A172 (cell line): ENCODE measurements at regions not wholly inside any gene's neighbourhood (a gene's known extent, or its start where the extent isn't known, plus 50 kb on each side); places are given as distances from the start of the nearest gene placed in this dataset.
"Not testable (repeated sequence)": the region's sequence is repeated elsewhere in the genome, so short reads cannot be mapped to it uniquely, and the experiment has no call there.

ENCODE experiments used
- DNase-seq: peaks from one replicate; pipeline ENCODE4 v3.0.0-alpha.2; 2015; ENCODE audit warnings: low spot score

DNA sequence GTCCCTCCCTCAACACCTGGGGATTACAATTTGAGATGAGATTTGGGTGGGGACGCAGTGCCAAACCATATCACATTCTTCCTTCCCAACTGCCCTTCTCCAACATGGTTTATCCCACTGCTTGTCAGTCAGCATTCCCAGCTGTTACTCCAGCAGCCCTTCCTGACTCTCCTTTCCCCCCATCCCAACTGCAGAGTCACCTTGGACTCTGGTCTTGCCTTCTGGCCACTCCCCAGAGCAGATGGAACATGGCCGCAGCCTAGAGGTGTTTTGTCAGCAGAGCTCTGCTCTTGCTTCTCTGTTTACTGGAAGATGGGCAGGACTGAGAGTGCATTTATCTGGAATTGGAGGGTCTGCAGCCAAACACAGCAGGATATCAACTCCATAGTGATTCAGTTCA lies 51.2 kb upstream of the MEX3C start:
- DNase-seq = no peak

DNA sequence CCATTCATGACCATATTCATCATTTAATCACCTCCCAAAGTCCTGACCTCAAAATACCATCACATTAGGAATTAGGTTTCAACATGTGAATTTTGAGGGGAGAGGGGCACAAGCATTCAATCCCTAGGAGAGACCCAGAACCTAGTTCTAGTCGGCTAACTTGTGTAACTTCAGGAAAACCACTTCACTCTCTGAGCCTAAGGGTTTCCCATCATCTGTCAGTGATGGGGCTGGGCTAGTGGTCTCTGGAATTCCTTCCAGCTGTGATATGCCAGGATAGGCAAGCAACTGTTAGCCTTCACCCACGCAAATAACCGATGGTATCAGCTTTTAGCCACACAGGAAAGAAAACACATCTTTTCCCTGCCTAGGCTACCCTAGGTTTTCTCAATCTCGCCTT lies 52.5 kb upstream of the MEX3C start:
- DNase-seq = no peak

DNA sequence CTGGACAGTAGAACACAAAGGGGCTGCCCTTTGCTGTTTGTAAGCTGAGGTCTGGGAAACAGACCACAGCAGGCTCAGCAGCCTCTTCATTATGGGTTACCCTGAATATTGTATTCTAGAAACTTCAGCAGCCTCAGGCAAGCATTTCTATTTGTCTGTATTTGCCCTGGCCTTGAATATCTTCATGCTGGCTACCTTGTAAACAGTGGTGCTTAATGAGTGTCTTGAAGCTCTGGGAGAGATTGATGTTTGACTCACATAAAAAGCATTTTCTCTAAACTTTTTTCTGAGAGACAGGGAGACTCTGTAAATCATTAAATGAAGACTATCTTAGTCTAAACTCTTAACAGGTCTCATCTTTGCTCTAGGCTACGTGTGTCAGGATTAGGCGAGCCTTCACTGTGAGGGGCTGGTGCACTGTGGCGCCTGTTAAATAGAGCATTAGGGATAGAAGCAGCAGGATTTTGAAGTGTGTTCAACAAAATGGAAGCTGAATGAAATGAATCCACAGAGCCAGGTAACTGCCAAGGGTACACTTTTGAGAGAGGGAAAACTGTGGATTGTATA lies 53.1 kb upstream of the MEX3C start:
- no peak for DNase-seq

DNA sequence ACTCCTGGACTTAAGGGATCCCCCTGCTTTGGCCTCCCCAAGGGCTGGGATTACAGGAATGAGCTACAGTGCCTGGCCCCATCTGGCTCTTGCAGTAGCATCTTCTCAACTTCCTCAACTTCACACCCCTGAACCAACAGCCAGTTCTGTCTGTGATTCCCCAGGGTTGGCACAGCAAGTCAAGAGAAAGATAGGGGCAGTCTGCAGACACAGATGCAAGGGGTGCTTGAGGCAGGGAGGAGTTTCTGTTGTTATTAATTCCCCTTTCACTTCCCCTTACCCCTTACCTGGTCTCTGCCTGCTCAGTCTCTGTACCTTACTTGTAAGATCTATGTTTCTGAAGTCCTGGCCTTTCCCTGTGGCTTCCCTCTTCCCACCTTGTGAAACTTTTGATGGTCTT lies 54.1 kb upstream of the MEX3C start:
- no peak for DNase-seq

DNA sequence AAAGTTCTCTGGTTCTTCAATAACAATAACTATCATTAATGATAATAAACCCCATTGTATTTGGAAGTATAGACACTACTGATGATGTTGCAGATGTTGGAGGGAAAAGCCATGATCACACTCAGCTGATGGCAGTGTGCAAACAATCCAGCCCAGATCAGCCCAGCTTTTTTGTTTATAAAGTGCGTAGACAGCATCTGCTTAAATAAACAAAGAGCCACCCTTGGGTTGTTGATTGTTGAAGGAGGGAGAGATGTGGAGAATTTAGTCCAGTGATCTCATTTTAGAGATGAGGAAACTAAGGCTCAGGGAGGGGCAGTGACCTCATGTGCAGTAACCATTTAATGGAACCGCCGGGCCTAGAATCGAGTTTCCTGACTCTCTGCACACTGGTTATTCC lies 56.0 kb upstream of the MEX3C start:
- DNase-seq = no peak

DNA sequence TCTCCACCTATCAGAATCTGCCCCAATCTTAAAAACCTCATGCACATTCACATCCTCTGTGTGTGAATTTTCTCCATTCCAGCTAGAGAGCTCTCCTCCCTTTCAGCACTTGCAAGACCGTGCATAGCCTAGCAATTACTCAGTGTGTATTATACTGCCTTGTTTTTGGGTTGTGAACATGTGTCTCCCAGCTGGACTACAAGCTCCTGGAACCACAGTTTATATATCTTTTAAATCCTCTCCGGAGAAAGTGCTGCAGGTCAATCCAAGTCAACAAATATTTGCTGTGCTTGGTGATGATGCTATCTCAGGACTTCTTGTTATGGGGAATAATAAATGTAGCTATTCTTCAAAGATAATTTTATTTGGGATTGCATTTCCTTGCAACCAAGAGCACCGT lies 58.2 kb upstream of the MEX3C start:
- no peak for DNase-seq

DNA sequence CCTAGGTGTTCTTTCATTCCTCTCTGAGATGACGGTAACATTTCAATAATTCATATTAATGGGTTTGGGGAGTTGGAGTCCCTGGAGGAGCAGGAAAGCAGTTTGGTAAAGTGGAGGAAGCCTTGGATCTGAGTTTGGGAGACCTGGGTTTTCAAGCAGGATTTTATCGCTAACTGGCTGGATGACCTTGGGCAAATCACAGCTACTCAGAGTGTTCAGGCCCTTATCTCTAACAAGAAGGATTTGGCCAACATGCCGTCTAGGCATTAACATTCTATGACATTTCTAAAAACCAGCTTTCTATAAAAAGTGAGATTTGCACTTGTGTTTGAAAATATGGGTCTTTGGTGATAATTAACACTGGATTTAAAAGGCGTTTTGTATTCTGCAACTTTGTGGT lies 59.7 kb upstream of the MEX3C start:
- DNase-seq = no peak

DNA sequence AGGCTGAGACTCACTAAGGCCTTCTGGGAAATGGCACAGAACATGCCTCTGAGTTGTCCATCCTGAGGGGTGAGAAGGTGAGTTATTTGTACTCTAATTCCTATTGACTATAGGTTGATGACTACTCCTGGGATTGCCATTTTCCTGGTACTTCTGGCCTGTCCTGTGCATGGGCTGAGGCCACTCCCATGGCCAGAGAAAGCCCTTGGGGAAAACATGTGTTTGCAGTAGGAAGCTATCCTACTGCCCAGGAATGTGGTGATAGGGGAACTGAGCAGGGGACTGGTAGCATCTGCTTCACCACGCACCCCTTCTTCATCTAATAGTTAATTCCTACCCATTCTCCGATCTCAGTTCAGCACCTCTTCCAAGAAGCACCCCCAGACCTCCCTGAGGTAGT lies 62.6 kb upstream of the MEX3C start:
- no peak for DNase-seq

DNA sequence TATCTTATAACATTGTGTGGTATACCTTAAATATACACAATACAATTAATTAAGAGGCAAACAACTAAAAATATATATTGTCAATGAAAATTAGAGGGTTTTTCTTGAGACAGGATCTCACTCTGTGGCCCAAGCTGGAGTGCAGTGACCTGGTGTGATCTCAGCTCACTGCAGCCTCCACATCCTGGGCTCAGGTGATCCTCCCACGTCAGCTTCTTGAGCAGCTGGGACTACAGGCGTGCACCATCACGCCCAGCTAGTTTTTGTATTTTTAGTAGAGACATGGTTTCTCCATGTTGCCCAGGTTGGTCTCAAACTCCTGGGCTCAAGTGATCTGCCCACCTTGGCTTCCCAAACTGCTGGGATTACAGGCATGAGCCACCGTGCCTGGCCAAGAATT lies 68.6 kb upstream of the MEX3C start:
- DNase-seq = not testable (repeated sequence)

DNA sequence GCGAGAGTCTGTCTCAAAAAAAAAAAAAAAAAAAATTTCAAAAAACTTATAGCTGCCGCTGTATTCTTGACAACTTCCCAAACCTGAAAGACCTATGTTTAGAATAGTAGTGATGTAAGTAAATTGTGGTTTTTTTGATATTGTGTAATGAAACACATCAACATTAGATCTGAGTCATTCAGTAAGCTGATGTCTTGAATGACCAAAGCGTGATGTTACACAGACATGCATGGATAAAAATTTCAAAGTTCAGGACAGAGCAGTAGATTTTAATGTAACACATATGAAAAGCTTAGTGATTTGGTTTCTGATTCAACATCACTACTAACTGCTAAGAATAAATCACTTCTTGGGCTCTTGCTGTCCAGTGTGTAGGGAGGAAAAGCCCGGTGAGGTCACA lies 69.3 kb upstream of the MEX3C start:
- DNase-seq = peak; percentile 1

DNA sequence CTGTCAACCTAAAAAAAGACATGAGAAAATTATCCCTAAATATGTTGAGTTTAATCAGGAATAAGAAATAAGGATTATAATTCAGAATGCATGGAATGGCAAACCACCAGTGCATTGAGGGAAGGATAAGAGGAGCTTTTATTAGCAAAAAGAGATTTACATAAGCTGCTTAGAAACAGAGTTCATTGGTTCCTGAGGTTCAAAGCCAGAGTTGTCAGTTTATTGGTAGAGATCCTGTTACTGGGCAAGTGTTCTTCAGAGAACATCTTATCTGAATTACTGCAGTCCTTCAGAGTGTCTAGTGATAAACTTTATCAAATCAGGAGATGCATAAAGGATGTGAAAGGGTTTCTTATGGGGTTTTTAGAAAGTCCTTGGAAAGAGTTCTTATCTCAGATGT lies 76.0 kb upstream of the MEX3C start:
- no peak for DNase-seq

DNA sequence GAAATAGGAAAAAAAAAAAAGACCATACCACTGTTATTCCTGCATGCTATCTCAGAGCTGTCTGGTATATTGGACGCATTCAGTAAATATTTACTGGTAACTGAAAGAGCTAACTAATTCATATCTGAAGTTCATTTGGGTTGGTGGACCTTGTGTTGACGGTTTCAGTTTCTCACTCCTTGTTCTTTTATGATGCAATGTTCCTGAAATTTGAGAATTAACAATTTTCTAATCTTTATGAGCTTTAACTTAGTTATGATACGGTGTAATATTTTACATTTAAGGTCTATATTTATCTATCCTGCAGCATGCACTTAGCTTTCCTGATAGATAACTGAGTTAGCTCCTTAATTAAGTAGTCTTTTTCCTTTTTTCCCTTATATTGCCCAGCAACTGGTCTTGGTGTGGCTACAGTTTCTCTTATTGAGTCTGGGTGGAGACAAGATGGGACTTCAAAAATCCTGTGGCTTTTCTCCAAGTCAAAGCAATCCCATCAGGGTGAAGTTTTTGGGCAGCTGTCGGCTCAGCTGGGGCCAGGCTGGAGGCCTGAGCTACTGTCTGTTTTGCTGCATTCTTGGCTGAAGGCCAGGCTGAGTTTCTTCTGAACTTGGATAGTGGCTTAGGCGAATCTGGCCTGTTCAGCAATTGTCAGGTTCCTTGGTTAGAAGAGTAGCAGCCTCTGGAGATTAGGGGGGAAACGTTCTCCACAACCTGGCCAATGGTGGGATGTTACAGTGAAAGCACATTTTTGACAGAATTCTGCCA lies 78.4 kb upstream of the MEX3C start:
- DNase-seq = no peak

DNA sequence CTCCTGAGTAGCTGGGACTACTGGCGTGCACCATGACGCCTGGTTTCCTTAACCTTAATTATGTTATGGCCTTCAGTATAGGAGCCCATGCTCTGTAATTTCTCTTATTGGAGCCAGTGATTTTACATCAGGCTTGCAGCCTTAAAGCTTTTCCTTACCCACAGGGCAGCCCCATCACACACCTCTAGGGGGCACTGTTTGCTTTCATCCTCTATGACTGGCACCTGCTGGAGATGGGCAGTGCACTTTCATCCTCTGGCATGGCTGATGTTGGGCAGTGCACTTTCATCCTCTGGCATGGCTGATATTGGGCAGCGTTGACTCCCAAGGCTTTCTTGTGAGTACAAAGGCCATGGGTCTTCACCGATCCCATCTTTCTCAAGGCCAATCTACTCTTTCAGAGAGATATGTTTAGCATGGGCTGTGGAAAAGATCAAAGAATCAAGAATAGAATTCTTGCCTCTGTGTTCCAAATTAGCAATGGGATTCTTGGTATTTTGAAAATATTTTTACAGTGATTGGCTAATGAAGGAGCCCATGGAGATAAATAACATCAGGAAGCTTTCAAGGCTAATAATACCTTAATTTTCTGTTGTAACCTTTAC lies 80.7 kb upstream of the MEX3C start:
- DNase-seq = peak; percentile 47

DNA sequence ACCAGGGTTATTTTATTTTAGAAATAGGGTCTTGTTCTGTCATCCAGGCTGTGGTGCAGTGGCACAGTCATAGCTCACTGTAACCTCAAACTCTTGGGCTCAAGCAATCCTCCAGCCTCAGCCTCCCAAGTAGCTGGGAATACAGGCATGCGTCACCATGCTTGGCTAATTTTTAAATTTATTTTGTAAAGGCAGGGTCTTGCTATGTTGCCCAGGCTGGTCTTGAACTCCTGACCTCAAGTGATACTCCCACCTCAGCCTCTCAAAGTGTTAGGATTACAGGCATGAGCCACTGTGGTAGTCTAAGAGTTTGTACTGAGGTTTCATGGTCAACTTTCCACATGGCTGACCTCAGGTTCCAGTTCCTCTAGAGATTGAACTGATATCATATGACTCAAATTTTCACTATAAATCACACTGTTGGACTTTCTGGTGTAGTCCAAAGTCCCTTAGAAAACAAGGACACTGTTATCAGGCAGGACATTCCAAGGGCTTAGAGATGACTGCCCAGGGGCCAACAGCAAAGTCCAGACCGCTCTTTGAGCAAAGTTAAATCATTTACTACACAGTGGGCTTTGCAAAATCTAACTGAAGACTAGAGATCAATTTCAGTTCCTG lies 82.0 kb upstream of the MEX3C start:
- no peak for DNase-seq

DNA sequence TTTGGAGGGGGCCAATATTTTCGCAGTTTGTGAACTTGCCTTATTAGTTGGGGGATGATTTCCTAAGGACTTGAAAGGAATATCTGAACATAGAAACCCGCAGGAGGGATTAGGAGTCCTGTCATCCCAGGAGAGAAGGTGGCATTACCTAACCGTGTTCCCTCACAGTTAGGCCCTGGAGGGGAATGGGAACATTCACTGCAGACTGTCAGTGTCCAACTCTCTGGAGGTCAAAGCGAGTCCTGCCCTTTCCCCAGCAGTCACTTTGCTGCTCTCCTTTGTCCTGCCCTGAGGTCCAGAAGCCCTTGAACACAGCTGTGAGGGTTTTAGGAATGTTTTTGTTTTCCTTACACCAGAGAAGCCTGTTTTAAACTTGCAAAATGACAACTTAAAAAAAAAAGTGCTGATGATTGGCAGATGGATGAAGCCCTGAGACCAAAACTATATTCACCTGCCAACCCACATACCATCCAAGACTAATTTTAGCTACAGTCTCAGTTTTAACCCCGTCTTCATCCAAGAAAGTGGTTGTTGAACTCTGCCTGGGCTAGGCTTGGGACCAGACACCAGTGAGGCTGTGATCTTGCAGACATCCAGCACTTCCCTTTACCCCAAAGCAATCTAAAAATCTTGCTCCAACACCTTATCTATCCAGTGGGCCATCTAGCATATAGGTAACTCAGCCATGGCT lies 90.5 kb upstream of the MEX3C start:
- DNase-seq = no peak

DNA sequence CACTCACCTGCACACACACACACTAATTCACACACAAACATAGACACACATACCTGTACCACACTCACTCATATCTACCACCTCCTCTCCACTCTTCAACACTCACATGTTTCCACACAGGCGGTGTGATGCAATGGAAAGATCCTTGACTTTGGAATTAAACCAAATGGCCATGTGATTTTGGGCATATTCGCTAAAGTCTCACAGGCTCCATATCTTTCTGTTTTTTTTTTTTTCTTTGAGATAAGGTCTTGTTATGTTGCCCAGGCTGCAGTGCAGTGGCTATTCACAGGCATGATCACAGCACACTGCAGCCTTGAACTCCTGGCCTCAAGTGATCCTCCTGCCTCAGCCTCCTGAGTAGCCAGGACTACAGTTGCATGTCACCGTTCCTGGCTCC lies 91.1 kb upstream of the MEX3C start:
- no peak for DNase-seq

DNA sequence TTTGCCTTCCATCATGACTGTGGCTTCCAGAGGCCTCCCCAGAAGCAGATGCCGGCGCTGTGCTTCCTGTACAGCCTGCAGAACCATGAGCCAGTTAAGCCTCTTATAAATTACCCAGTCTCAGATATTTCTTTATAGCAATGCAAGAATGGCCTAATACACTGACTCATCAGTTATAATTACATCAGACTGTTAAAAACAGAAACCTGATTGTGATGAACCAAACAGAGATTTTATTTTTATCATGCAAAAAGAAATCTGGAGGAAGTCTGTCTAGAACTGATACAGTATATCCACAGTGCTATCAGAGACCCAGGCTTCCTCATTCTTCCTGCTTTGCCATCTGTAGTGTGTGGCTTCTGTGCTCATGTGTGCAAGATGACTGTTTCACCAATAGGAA lies 93.4 kb upstream of the MEX3C start:
- DNase-seq = no peak

DNA sequence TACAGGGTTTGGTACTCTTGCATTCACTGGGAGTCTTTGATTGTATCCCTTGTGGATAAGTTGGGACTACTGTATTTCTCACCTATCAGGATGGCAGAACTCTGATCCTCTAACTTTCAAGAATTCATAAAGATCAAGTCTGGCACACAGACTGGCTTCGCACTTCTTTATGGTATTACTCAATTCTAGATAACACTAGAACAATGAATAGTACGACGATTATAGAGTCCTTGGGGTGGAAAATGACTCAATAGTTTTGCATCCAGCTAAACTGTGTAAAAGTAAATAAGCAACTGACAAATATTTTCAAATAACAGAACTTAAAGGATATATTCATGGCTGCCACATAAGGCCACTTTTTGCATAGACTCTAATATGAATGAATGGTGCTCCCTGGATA lies 103.4 kb upstream of the MEX3C start:
- DNase-seq = no peak

DNA sequence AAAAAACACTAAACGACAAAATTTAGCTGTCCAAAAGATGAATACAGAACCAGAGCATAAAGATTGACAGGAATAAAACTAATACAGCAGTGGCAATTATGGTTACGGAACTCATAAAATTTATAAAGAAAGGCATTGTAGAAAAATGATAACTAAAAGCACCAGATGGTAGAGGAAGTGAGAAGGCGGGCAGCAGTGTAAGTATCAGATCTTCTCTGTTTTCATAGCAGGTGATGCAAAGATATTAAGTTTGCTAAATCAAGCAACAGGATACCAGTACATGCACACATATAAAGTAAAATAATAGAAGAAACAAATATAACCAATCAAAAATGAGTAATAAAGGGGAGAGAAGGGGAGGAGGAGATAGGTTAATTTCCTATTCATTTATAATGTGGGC lies 103.9 kb upstream of the MEX3C start:
- DNase-seq = no peak

DNA sequence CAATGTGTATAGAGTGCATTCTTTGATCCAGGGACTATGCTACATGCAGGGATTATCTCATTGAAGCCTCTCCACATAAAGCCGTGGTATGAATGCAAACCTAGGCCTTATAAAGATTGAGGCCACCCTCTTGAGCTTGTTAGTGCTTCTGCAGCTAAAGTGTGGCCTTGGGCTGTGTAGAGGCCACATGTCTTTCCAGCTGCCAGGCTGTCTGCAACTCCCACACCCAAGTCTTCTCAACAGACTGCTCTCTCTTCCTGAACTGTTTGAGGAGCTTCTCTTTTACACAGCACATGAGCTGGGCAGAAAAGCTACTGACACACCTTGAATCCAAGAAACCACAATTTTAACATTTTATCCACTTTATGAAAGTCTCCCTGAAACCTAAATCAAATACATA lies 119.2 kb upstream of the MEX3C start:
- no peak for DNase-seq

DNA sequence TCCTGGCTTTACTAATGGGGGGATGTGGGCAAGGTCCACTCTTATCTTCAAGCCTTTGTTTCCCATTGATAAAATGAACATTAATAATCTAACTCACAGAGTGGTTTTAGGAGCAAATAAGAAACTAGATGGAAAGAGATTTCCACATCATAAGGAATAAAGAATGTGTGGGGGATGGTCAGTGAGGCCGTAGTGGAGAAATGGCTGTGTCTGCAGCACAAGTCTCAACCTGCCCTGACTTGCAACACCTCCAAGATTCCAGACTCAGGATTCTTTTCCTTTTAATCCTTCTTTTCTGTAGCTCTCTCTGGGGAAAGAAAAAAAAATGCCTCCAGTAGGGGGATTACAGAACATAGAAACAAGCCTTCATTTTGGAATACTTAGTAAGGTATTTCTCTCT lies 124.2 kb upstream of the MEX3C start:
- no peak for DNase-seq

DNA sequence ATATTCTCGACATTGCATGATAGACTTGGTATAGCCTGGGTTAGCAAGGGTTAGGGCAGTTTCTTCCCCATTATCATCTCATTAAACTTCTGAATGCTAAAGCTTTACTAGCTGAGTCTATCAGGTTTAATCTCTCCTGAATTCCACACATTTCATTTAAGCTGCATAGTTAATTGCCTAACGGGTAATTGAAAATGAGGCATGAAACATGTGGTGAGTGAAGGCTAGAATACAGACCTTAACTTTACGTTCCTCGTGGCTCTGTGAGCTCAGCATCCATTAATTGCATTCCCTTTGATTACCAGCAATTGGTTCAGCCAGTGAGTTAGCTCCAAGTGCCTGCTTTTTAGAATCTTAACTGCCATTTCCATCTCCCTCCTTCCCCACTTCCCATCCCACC lies 126.5 kb upstream of the MEX3C start:
- no peak for DNase-seq

DNA sequence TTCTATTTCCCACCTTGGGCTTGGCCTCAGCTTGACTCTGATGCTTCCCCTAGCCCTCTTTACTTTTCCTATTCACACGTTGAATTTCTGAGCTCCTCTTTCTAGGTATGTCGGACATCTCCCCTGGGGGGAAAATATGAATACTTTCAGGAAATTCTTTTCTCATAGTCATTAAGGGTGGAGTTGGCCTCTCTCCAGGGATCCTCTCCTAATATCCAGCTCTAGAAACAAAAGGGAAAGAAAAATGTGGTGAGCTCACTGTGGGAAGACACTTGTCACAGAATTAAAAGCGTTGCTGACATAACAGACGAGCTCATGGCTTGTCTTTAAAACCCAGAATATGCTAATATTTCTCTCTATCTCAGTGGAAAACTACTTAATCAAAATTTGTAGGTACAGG lies 132.7 kb upstream of the MEX3C start:
- peak; percentile 30 for DNase-seq
